ENCODE measurements at regions not wholly inside any gene's neighbourhood (a gene's known extent, or its start where the extent isn't known, plus 50 kb on each side); places are given as distances from the start of the nearest gene placed in this dataset.
A peak's percentile ranks its signal among the peaks of the same experiment; 100 is the strongest.

DNA sequence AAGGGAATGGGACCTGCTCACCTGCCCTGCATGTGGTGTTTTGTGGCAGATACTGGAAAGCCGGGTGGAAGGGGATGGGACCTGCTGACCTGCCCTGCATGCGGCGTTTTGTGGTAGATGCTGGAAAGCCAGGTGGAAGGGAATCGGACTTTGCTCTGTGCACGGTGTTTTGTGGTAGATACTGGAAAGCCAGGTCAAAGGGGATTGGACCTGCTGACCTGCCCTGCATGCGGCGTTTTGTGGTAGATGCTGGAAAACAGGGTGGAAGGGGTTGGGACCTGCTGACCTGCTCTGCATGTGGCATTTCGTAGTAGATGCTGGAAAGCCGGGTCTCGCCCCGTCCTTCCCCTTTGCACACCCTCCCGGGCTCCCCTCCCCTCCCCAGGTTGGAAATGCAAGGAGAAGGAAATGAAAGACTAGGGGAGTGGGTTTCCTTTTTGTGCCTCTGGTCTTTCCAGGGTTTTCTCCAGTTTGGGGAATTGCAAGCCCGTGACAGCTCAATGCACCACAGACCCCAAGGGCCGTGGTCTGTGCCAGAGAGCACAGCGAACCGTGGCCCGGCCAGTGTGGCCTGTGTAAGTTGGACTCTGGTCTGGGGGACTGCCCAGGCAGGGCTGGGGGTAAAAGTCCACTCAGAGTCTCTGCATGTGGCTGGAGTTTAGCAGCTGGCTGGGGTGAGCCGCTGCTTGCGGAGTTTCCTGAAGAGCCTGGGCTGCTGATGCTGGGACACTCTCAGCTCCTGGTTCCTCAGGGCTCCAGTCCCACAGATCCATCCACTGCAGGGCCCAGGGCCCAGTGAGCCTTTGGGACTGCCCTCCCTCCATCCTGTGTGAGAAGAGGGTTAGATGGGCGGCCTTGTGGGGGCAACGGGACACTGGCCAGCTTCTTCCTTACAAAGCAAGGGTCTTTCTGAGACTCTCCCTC, 105.5 kb downstream of the CRYAA start:
- no peak overlapping the region for H3K4me3 ChIP-seq
- TF ChIP-seq, protein P1, sequence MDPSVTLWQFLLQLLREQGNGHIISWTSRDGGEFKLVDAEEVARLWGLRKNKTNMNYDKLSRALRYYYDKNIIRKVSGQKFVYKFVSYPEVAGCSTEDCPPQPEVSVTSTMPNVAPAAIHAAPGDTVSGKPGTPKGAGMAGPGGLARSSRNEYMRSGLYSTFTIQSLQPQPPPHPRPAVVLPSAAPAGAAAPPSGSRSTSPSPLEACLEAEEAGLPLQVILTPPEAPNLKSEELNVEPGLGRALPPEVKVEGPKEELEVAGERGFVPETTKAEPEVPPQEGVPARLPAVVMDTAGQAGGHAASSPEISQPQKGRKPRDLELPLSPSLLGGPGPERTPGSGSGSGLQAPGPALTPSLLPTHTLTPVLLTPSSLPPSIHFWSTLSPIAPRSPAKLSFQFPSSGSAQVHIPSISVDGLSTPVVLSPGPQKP (IDR thresholded peaks at IDR 0.05; ENCODE audit: low read depth, low read length): no peak
- TF ChIP-seq, protein P2, sequence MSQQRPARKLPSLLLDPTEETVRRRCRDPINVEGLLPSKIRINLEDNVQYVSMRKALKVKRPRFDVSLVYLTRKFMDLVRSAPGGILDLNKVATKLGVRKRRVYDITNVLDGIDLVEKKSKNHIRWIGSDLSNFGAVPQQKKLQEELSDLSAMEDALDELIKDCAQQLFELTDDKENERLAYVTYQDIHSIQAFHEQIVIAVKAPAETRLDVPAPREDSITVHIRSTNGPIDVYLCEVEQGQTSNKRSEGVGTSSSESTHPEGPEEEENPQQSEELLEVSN (IDR thresholded peaks at IDR 0.05; ENCODE audit: borderline replicate concordance, low read depth): no peak
- no peak for TF ChIP-seq RNF2 (IDR thresholded peaks at IDR 0.05; ENCODE audit: borderline replicate concordance, low read depth)
- no peak for TF ChIP-seq MAZ (IDR thresholded peaks at IDR 0.05; ENCODE audit: borderline replicate concordance, low read depth, low read length)
- no peak for TF ChIP-seq HDAC2 (IDR thresholded peaks at IDR 0.05)
- no peak for TF ChIP-seq ESRRA (IDR thresholded peaks at IDR 0.05; ENCODE audit: borderline replicate concordance, low read length)
- no peak for TF ChIP-seq CBX8 (IDR thresholded peaks at IDR 0.05)
- TF ChIP-seq POLR2AphosphoS2 (conservative IDR thresholded peaks at IDR 0.05; ENCODE audit: low read length): no peak
- TF ChIP-seq TP53 (CRISPR knock-in tag; IDR thresholded peaks at IDR 0.05): no peak
- POLR2A ChIA-PET: no interaction called here
- CTCF ChIA-PET: no interaction called here
- 91% methylated on average over 20 of the region's 21 CpGs for WGBS (ENCODE audit: missing lambda C conversion rate)
- DNase-seq (ENCODE audit: low read depth in 1 of 2, low spot score in 1 of 2): no peak
- no peak for FAIRE-seq
- H3K9me3 ChIP-seq: no peaks in the 10 kb centered on the region
- H3K4me1 ChIP-seq: no peaks in the 10 kb centered on the region
- H3K27ac ChIP-seq: peak overlapping the region in 1 of 2 experiments; percentile 48; a peak in 3 of 6 replicates
- no peak for ATAC-seq
- no peak overlapping the region for H3K4me2 ChIP-seq

DNA sequence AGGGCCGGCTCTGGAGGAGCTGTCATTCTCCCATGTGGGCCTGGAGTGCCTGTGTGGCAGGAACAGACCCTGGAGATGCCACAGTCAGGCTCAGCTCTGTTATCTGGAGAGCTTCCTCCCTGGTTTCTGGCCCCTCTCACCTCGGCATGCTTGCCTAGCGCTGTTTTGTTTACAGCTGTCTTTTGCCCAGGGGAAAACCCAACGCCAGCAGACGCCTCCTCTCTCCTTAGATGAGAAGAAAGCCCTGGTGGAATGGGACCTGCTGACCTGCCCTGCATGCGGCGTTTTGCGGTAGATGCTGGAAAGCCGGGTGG, 104.9 kb downstream of the CRYAA start:
- Histone ChIP-seq H3K4me3 (no peak overlapping the region), H3K4me2 (no peak overlapping the region), H3K27ac (no peak overlapping the region), H3K9me3 (no peaks in the 10 kb centered on the region), H3K4me1 (no peaks in the 10 kb centered on the region)
- CTCF ChIA-PET: no interaction called here
- DNase-seq (ENCODE audit: low read depth in 1 of 2, low spot score in 1 of 2) (no peak), FAIRE-seq (no peak), ATAC-seq (no peak)
- POLR2A ChIA-PET: no interaction called here
- TF ChIP-seq ZC3H11A (IDR thresholded peaks at IDR 0.05) (no peak), ZFP36 (IDR thresholded peaks at IDR 0.05; ENCODE audit: borderline replicate concordance, partially characterized antibody) (no peak), ZNF302 (CRISPR knock-in tag; IDR thresholded peaks at IDR 0.05) (no peak), RCOR1 (IDR thresholded peaks at IDR 0.05; ENCODE audit: low read depth, low read length) (no peak), SMC3 (IDR thresholded peaks at IDR 0.05) (no peak)
- 74% methylated on average over 5 of the region's 9 CpGs for WGBS (ENCODE audit: missing lambda C conversion rate)

DNA sequence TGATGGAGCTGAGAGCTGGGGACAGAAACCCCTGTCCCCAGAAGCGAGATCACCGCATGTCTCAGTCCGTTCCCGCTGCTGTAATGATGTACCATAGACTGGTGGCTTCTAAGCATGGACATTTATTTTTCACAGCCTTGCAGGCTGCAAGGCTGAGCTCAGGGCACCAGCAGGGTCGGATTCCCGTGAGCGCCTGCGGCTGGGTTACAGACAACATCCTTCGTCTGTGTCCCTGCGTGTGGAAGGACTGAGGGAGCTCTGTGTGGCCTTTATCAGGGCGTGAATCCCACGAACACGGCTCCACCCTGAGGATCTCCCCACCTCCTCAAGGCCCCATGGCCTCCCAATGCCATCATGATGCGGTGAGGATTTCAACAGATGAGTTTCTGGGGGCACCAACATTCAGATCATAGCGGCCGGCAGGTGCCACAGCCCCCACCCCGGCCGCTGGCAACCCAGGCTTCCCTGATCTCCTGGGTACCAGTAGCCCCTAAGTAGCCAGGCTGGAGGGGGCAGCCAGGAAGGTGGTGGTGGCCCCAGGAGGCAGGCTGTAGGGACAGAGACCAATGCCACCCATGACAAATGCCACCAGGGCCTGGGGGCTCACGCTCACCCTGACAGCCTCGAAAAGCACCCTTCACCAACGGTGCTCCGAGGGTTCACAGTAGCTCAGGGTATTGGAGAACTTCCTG, 104.4 kb downstream of the CRYAA start:
- ATAC-seq: no peak
- CTCF ChIA-PET: no interaction called here
- no peak for FAIRE-seq

More for the DNA sequence above, 104.4 kb downstream of the CRYAA start:
- no peak for DNase-seq (ENCODE audit: low read depth in 1 of 2, low spot score in 1 of 2)
- Histone ChIP-seq H3K9me3 (no peaks in the 10 kb centered on the region), H3K27ac (no peak overlapping the region), H3K4me3 (no peak overlapping the region), H3K4me1 (no peaks in the 10 kb centered on the region), H3K4me2 (no peak overlapping the region)
- 93% methylated on average over 13 of the region's 22 CpGs for WGBS (ENCODE audit: missing lambda C conversion rate)
- TF ChIP-seq RARB (CRISPR knock-in tag; IDR thresholded peaks at IDR 0.05) (no peak), EHF (CRISPR knock-in tag; IDR thresholded peaks at IDR 0.05) (no peak), TFCP2L1 (CRISPR knock-in tag; IDR thresholded peaks at IDR 0.05) (no peak), HDAC2 (IDR thresholded peaks at IDR 0.05) (no peak), CBX2 (IDR thresholded peaks at IDR 0.05; ENCODE audit: borderline replicate concordance, low read depth) (no peak)
- TF ChIP-seq, protein P2 (IDR thresholded peaks at IDR 0.05; ENCODE audit: borderline replicate concordance, low read depth): no peak
- TF ChIP-seq, protein P3, sequence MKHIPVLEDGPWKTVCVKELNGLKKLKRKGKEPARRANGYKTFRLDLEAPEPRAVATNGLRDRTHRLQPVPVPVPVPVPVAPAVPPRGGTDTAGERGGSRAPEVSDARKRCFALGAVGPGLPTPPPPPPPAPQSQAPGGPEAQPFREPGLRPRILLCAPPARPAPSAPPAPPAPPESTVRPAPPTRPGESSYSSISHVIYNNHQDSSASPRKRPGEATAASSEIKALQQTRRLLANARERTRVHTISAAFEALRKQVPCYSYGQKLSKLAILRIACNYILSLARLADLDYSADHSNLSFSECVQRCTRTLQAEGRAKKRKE (CRISPR knock-in tag; IDR thresholded peaks at IDR 0.05; ENCODE audit: low read depth): no peak
- TF ChIP-seq, protein P4, sequence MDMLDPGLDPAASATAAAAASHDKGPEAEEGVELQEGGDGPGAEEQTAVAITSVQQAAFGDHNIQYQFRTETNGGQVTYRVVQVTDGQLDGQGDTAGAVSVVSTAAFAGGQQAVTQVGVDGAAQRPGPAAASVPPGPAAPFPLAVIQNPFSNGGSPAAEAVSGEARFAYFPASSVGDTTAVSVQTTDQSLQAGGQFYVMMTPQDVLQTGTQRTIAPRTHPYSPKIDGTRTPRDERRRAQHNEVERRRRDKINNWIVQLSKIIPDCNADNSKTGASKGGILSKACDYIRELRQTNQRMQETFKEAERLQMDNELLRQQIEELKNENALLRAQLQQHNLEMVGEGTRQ (IDR thresholded peaks at IDR 0.05): no peak
- POLR2A ChIA-PET: no interaction called here
